Upper lobe of right lung (tissue), 1 donor: ENCODE measurements at regions not wholly inside any gene's neighbourhood (a gene's known extent, or its start where the extent isn't known, plus 50 kb on each side); places are given as distances from the start of the nearest gene placed in this dataset.

Experiments
- ATAC-seq: fragments of 200-7000 bp; cut with Tn5 transposase; one replicate; pipeline ENCODE4 v1.9.1; 2020; ENCODE audit warnings: mild to moderate bottlenecking, moderate library complexity
- DNase-seq: peaks from one replicate; pipeline ENCODE4 v3.0.0-alpha.2; 2020
- H3K27ac ChIP-seq: fragments of 200-600 bp; one replicate; pipeline ENCODE4 v1.8.0; 2022
- H3K27me3 ChIP-seq: fragments of 200-600 bp; one replicate; pipeline ENCODE4 v1.8.0; 2022; ENCODE audit warnings: mild to moderate bottlenecking
- H3K36me3 ChIP-seq: fragments of 200-600 bp; one replicate; pipeline ENCODE4 v1.8.0; 2022
- H3K4me1 ChIP-seq: fragments of 200-600 bp; one replicate; pipeline ENCODE4 v1.8.0; 2022
- H3K4me3 ChIP-seq: fragments of 200-600 bp; one replicate; pipeline ENCODE4 v1.8.0; 2022; ENCODE audit warnings: mild to moderate bottlenecking
- H3K9me3 ChIP-seq: fragments of 200-600 bp; one replicate; pipeline ENCODE4 v1.8.0; 2022
- CTCF ChIP-seq: fragments of 200-600 bp; IDR thresholded peaks from one replicate; pipeline ENCODE4 v1.8.0; 2022; ENCODE audit warnings: antibody characterized with exemption
- intact Hi-C: fragments of 100-400 bp; cut with DNase I; formaldehyde crosslinking; loops from one replicate; pipeline ENCODE4 v1.11.0; 2022
- donor health status: DM: no; HTN: yes; CAD: no; lungs with severe emphysema.

- Histone ChIP-seq H3K27me3 (no peaks in the 10 kb centered on the region), H3K9me3 (no peaks in the 10 kb centered on the region), H3K27ac (no peak overlapping the region), H3K4me3 (no peak overlapping the region), H3K36me3 (no peaks in the 10 kb centered on the region), H3K4me1 (no peaks in the 10 kb centered on the region)
- DNase-seq = no peak
- no peak for TF ChIP-seq CTCF
- intact Hi-C loops = no loop called here
- ATAC-seq = no peak
Measured at GRCh38 chr18:73088445-73088844, 220.7 kb upstream of the NETO1 start.

GRCh38 chr18:73087282-73087977, 219.6 kb upstream of the NETO1 start:
- no peaks in the 10 kb centered on the region for H3K36me3 ChIP-seq
- intact Hi-C loops = no loop called here
- no peaks in the 10 kb centered on the region for H3K27me3 ChIP-seq
- no peak overlapping the region for H3K27ac ChIP-seq
- ATAC-seq (no peak), DNase-seq (no peak)
- no peak for TF ChIP-seq CTCF
- H3K4me3 ChIP-seq = no peak overlapping the region
- no peaks in the 10 kb centered on the region for H3K9me3 ChIP-seq
- no peaks in the 10 kb centered on the region for H3K4me1 ChIP-seq

- Histone ChIP-seq H3K4me1 (no peaks in the 10 kb centered on the region), H3K27ac (no peak overlapping the region), H3K4me3 (no peak overlapping the region), H3K9me3 (no peaks in the 10 kb centered on the region), H3K27me3 (no peaks in the 10 kb centered on the region), H3K36me3 (no peaks in the 10 kb centered on the region)
- ATAC-seq (no peak), DNase-seq (no peak)
- no peak for TF ChIP-seq CTCF
- intact Hi-C loops = no loop called here
Measured at GRCh38 chr18:73079920-73080319, 212.1 kb upstream of the NETO1 start.

GRCh38 chr18:73060666-73061288, 193.0 kb upstream of the NETO1 start:
- Histone ChIP-seq H3K27me3 (no peaks in the 10 kb centered on the region), H3K27ac (no peak overlapping the region), H3K4me1 (no peaks in the 10 kb centered on the region), H3K36me3 (no peaks in the 10 kb centered on the region), H3K9me3 (no peaks in the 10 kb centered on the region), H3K4me3 (no peak overlapping the region)
- TF ChIP-seq CTCF = no peak
- ATAC-seq = no peak
- intact Hi-C loops = no loop called here
- no peak for DNase-seq

- no peak overlapping the region for H3K4me3 ChIP-seq
- no peak for DNase-seq
- TF ChIP-seq CTCF = no peak
- intact Hi-C loops = no loop called here
- no peaks in the 10 kb centered on the region for H3K4me1 ChIP-seq
- H3K9me3 ChIP-seq = no peaks in the 10 kb centered on the region
- ATAC-seq = no peak
- H3K27ac ChIP-seq = no peak overlapping the region
- no peaks in the 10 kb centered on the region for H3K36me3 ChIP-seq
- no peaks in the 10 kb centered on the region for H3K27me3 ChIP-seq
Measured at GRCh38 chr18:73059280-73059679, 191.5 kb upstream of the NETO1 start.
